DMS 273 (cell line): ENCODE measurements at regions not wholly inside any gene's neighbourhood (a gene's known extent, or its start where the extent isn't known, plus 50 kb on each side); places are given as distances from the start of the nearest gene placed in this dataset.
"Not testable (repeated sequence)": the region's sequence is repeated elsewhere in the genome, so short reads cannot be mapped to it uniquely, and the experiment has no call there.

Source experiments
- DNase-seq: peaks from one replicate; lab custom pipeline; 2025; ENCODE audit not compliant: unreplicated experiment; lab: John Stamatoyannopoulos, UW

DNA sequence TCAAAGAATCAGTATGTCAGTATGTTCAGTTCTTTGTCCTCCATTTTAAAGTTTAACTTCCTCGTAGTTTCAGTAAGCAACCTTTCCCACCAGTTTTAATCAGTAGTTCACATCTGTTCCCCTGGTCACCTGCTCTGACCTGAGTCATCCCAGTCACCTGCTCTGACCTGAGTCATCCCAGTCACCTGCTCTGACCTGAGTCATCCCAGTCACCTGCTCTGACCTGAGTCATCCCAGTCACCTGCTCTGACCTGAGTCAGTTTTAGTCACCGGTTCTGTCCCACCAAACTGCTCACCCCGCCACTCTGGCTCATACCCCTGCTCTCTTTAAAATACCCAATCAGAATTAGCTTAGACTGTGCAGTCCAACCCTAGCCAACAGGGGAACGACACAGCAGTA lies 180.1 kb upstream of the CNTN6 start:
- DNase-seq: not testable (repeated sequence)

DNA sequence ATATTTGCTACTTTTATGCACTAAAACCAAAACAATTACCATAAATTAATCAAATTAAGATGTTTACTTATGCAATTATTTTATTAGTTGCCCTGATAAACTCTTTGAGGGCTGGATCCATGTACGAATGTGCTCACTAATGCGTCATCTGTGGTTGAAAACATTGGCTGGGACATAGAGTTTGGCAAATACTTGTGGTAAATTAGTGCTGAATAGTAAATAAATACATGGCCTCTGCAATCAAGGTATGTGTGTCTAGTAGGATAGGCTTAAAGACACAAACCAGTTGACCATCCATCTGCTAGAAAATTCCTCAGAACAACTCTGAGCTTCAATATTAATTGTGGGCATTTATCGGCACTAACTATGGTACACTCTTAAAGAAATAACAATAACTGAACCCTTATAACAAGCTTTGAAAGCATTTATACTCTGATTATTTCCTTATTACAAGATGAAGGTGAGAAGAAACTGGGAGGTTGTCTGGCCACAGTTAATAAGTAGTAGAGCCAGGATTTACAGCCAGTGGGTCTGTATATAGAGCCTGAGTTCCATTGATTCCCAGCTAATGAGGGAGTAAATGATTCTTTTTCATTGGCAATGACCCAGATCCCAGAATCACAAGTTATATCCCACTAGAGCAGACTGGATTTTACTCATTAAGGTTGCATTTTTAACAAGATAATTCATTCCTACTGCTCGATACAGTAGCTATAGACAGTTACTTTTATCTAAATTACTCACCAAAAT lies 169.5 kb upstream of the CNTN6 start:
- no peak for DNase-seq

DNA sequence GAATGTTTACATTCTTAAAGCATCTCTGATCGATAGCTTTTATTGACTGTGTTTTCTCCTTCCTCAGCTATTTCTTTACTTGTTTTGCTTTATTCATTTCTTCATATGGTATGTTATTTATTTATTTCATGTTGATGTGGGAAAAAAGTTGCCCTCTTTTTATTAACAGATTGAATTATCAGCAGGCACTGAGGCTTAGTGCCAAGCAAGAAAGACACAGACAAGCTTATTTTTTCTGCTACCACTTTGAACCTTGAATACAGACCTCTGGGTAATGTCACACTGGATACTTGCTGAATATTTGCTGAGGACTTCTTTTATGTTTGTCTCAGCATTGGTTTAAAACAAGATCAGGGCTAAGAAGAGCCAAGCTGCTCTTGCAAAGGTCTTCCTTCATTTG lies 162.0 kb upstream of the CNTN6 start:
- DNase-seq: no peak

DNA sequence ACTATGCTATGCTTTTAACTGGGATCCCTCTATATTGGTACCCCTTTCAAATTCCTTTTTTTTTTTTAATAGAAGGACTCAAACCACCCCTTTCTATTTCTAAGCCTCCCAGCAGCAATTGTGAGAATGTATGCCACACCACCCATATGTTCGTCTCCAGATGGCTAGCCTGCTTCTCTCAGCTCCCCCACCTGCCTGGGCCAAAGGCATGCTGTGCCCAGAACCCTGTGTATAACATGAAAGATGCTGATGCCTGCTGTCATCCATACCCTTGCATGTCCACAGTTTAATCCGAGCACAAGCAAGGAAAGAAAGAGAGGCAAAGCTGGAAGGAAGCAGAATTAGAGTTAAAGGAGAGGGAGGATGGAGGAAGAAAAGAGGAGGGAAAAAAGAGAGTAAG lies 159.5 kb upstream of the CNTN6 start:
- DNase-seq: peak; percentile 92

DNA sequence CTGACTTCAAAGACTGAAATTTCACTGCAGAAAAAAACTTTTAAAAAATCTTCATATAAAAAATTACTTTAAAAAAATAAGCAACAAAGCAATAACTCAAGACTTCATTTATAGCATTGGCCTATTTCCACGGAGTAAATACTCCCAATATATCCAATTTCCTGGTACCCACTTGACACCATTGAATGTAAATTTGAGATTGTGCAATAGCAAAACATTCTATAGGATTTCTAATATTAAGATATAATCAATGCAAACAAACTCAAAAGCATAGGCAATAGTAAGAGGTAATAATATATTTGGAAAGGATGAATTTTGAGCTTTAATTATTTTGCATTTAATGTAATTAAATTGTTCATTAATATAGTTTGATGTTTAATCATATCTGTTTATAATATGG lies 148.0 kb upstream of the CNTN6 start:
- DNase-seq: no peak

DNA sequence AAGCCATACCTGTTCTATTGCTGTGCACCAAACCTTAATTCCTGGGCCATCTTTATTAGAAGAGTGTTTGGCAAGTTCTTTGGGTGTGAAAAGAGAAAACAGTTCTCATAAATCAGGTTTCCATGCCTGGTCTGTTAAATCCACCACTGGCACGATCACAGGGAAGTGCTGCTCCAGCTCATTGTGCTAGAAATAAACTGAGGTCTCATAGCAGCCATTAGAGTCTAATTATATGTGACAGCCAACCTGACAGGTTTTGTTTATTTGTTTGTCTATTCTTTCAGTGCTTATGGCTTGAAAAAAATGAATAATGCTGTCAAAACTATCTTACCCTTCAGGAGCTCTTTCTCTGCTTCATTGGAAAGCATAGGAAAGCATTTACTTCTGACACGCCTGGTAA lies 147.1 kb upstream of the CNTN6 start:
- DNase-seq: no peak

DNA sequence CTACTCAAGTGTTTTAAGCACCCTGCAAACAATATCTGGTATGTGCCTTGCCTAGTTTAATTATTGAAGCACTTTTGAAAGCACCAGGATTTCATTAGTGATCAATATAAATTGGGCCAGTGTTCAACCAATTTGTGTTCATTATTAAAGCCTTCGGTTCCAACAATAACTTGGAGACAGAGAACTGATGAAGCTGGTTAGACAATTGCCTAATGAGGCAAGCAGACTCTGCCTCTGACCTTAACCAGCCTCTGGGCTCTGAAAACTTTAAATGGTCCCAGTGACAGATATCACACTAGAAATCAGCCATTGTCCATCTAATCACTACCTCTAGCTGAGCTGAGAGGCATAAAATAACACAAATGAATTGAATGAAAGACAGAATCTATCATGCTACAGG lies 139.9 kb upstream of the CNTN6 start:
- no peak for DNase-seq

DNA sequence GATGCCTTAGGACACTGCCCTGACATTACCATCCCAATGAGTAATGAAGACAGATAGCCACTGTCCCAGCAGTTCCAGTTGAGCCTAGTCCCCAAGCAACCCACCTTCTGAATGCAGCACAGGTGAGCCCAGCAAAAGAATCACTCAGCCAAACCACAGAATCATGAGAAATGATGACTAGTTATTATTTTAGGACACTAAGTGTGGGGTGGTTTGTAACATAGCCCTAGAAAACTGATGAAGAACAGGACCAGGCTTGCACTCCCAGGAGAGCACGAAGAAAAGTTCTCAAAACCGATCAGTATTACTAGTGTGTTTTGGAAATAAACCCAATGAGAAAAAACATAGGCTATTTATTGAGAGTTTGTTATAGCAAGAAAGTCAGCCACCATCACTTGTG lies 129.6 kb upstream of the CNTN6 start:
- DNase-seq: no peak

DNA sequence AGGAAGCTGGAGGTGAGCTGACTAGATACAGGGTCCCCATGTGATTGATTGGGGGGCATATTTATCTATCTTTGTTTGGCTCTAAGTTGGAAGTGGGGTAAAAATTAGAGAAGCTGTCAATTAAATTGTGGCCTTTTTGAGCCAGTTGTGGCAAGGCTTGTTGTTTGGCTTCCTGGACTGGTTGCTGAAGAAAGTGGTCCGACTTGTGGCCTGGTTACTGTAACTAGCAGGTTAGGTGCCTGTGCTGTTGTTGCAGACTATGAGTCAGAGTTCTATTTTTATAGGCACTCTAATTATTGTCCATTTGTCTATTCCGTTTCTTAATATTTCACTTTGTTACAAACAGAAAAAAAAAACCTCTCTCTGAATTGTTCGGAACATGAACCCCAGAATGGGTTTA lies 129.1 kb upstream of the CNTN6 start:
- no peak for DNase-seq

DNA sequence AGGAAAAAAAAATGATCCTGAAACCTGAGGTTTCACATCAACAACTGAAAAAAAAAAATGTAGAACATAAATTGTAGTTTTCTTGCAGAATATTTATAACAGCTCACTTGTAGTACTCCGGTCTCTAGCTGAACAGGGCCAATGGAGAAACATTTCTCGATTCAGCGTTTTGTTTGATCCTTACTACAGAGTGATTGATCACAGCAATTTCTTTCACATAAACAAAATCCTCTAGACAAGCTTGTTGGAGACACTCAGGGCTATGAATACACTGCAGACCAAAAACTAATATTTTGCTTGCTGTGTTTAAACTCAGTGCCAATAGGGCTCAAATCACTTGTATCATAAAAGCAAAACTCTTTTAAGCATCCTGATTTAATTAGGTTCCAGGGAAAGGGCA lies 127.0 kb upstream of the CNTN6 start:
- no peak for DNase-seq

DNA sequence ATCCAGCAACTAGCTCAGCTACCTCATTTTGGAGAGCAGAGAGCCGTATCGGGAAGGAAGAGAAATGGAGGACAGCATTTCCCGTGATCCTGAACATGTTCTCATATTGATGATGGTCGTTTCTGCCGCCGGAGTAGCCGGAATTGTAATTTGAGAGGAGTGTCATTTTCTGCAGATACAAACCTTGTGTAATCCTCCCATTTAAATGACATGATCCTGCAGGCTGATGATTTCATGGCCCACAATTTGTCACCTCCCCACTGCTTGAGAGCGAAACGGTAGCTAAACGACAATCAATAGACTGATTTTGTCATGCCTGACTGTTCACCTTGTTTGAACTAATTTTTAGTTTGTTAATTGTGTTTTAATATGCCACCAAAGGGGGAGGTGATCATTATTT lies 126.5 kb upstream of the CNTN6 start:
- no peak for DNase-seq

DNA sequence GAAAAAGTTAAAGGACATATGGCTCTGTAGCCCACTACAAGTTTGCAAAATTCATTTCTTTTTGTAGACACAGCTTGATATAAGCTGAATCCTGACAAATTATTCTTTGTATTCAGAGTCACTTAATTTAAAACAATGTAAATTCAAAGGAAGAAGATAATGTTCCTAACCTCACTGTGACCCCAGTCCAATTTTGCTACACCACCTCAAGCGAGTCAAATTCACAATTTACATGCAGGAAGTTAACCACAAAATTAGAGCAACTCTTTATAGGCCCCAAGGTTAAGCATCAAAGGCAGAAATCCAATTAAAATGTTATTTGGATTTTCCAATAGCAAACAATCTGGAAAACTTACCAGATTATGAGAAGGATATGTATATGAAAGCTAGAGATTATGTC lies 119.5 kb upstream of the CNTN6 start:
- no peak for DNase-seq

DNA sequence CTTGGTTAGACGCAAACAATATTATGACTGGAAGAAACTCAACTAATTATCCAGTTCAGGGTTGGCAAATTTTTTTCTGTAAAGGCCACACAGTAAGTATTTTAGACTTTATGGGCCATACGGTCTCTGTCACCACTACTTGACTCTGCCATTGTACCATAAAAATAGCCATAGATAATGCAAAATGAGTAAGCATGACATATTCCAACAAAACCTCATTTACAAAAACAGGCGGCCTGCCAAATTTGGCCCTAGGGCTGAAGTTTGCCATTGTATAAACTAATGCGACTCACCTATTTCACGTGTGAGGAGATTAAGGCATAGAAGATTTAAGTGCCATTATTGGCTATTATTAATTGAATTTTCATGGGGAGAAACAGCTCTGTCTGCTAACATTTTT lies 116.8 kb upstream of the CNTN6 start:
- no peak for DNase-seq

DNA sequence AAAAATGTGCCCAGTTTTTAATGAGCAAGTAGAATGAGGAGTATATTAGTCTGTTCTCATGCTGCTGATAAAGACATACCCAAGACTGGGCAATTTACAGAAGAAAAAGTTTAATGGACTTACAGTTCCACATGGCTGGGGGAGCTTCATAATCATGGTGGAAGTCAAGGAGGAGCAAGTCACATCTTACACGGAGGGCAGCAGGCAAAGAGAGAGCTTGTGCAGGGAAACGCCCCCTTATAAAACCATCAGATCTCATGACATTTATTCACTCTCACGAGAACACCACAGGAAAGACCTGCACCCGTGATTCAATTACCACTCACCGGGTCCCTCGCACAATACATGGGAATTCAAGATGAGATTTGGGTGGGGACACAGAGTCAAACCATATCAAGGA lies 111.7 kb upstream of the CNTN6 start:
- DNase-seq: no peak

DNA sequence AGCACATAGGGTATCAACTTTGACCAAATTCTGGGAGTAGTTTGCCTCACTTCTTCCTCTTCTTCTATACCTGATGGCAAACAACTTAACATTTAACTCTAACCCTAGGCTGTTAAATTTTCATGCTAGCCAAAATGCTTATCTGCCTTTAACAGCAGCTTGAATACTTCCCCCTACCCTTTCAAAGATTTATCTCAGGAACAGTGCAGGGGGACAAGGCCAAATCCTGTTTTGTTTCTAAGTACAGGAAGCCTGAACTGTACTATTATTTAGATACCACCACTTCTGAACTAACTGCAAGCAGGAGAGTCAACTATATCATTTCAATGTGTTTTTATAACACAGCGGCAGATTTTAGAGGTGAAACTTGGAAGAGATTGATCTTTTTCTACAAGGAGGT lies 104.0 kb upstream of the CNTN6 start:
- DNase-seq: no peak

DNA sequence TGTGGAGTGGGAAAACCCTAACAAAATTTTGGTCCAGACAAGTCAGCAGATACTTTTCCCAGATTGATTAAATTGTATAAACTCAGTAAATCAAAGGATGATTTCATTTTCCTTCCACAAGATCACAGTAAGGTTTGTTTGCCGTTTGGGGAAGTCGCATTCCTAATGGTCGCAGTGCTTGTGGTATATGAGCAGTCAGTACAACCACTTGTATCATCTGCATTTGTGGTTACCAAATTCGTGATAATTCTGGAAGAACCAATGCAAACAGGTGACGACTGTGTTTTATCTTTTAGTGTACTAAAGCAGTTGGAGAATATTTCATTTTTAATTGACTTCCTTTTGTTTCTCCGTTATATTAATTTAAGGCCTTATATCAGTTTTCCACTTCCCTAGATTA lies 100.0 kb upstream of the CNTN6 start:
- DNase-seq: no peak

DNA sequence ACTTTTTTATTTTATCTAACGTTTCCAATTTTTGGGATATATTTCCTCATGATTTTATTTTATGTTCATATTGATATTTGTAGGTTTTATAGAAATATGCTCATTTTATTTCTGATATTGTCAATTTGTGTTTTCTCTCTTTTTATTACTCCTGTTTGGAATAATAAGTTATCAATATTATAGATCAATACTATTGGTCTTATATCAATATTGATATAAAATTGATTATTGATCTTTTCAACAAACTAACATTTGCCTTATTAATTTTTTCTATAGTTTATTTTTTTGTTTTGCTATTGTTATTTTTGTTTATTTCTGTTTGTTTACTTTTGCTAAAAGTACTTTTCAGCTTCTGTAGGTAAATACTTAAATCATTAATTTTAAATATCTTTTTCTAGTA lies 90.8 kb upstream of the CNTN6 start:
- no peak for DNase-seq

DNA sequence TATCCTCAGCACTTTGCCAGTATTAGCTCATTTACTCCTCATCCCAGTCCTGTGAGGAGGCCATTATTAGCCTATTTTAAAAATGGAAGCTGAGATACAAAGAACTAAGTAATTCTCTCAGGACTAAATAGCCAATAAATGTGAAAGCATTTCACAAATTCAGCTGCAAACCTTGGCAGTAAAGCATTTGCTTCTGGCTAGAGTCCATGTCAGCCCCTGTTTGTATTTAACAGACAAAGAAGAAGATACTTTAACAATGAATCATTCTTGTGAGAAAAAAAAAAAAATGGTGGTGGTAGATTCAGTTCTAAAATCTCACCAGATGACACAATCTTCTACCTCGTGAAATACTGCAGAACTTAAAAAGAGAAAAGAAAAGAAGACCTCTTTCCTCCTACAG lies 85.0 kb upstream of the CNTN6 start:
- no peak for DNase-seq

DNA sequence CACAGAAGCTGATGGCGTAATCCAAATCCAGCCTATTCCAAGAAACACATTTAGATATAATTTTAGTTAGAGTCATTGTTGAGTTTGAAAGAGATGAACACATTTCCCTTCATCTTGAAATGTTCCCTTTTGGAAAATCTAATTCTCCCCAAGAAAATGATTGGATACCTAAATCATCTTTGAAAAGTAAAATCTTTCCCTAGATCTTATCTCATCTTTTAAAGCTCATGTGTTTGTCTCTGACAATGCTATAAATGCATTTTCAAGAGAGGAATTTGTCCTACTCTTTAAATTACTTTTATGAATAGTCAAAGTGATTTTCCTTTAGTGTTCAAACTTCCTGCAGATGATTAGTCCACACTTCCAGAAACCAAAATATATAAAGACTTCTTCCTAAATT lies 82.6 kb upstream of the CNTN6 start:
- DNase-seq: no peak

DNA sequence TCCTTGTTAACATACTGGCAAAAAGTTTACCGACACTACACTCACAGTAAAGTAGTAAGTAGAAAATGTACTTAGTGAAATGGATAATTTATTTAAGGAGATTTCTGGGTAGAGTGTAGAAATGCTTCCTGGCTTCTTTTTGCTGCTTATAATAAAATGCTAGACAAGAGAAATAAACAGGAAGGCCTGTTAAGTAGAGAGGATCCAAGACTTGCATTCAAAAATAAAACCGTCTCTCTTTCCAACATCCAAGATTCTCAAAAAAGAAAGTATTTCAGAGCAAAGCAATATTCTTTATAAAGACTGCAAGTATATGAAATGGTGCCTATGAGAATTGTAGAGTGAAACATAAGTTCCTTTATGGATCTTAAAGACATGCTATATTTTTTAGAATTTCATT lies 77.0 kb upstream of the CNTN6 start:
- DNase-seq: no peak

DNA sequence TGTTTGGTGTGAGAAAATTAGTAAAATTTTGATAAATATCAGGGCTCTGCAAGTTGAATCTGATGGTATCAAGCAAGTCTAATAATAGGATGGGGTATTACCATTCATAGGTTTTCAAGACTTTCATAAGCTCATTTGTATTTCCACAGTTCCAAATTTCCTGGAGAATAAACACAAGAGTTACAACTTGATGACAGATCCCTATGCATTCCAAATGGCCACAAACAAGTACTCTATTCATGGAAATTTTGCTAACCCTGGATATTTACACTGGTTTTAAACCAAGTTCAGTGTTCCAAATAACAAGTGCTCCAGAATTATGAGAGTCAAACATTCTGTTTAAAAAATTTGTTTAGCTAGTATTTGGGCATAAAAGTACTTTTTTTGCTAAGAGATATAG lies 75.0 kb upstream of the CNTN6 start:
- DNase-seq: no peak

DNA sequence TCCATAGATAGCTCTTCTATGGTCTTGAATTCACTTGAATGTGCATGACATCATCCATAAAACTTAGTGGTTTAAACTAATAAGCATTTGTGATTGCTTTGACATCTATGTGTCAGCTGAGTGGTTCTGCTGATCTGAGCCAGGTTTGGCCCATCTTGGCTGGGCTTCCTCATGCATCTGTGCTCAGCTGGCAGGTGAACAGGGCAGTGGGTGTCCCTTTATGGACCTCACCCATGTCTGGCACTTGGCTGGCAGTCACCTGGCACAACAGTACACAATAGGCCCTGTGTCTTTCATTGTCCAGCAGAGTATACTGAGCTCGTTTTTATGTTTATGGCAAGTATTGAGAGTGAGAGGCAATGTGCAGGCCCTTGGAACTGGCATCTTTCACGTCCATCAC lies 73.7 kb upstream of the CNTN6 start:
- DNase-seq: no peak

DNA sequence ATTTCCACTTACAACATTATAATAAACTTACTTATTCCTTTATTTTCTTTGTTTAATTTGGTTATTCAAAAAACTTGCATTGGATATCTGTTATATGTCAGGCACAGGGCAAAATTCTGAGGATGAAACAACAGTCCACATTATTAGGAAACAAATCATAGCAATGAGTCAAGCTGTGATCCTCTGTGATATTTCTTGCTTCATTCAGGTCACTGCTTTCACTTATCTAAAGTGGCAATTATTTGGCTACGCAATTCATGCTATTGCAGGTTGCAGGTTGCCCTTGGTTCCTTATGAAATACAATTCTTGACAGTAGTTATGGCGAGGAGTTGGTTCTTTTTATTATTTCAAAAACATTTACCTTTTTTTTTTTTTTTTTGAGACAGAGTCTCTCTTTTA lies 66.4 kb upstream of the CNTN6 start:
- no peak for DNase-seq
